HG02798 (cell line): ENCODE measurements at regions not wholly inside any gene's neighbourhood (a gene's known extent, or its start where the extent isn't known, plus 50 kb on each side); places are given as distances from the start of the nearest gene placed in this dataset.
"Not testable (repeated sequence)": the region's sequence is repeated elsewhere in the genome, so short reads cannot be mapped to it uniquely, and the experiment has no call there.

ENCODE experiments used
- ATAC-seq: cut with Tn5 transposase; IDR thresholded peaks from one replicate; pipeline ENCODE4 v1.9.1; 2021; ENCODE audit warnings: mild to moderate bottlenecking; ENCODE audit not compliant: unreplicated experiment, poor library complexity

- no peak for ATAC-seq
Observed at GRCh38 chr3:162366166-162366766, 869.7 kb downstream of the OTOL1 start.

- no peak for ATAC-seq
Observed at GRCh38 chr3:162367429-162368260, 871.0 kb downstream of the OTOL1 start.

DNA sequence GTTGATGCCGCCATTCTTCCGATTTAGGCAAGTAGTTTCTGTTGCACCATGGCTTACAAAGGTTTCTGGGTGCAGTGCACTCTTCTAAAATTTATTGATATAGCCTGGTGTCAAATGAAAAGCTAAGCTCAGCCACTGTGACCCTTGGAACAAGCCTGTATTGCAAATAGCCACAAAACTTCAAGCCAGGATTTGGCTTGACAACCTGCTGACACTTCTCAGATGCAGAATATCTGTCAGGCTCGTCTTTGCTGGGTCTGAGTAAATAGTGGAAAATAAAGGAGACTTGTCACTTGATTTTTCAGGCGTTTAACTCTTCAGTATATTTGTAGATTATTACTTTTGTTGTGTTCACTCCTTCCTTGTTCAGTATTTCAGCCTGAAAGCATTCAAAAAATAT is 871.8 kb downstream of the OTOL1 start:
- no peak for ATAC-seq

DNA sequence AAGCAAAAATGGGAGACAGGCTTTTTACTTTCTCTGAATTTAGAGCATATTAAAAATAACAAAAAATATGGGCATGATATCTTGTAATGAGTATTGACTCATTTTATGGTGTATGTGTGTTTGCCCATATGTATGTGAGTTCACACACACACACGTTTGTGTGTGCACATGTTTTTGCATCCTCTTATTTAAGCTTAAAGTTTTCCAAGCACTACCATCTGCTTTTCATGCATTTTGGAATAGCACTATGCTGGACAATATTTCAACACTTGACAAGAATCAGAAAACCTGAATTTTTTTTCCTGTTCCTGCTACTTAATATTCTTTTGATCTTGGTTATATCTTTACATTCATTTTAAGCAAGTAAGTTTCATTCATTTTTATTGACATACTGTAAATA is 872.7 kb downstream of the OTOL1 start:
- ATAC-seq, result no peak

DNA sequence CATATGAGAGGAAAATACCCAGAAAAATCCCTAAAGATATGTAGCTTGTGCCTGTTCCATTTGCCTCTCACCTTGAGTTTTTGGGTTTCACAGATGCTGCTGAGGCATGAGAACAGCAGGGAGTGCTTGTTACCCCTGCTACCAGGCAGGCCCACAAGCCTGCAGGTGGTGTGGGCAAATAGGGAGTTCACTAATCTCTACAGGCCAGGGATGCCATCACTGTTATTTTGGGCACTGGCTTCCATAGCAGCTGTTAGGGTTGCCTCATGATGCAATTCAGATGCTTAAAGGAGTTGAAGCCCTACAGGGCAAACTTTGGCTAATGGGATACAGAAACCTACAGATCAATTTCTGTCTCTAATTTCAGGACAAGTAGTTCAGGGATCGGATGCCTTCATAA is 873.5 kb downstream of the OTOL1 start:
- ATAC-seq, result no peak

DNA sequence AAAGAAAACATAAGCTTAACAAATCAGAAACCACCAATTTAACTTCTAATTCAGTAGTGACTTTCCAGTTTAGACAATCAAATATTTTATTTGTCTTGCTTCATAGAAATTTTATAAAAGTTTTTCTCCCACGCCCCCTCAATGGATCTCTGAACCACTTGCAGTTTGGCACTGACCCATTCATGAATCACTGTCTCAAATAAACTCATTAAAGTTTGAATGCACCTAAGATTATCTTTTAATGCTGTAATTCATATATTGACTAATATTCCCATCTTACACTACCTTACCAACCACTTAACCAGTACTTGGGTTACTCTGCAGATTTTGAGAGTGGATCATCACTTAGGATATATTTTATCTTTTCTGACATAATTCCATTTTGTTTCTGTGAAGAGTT is 880.2 kb downstream of the OTOL1 start:
- no peak for ATAC-seq

GRCh38 chr3:162377608-162378007 is 881.0 kb downstream of the OTOL1 start:
- ATAC-seq, result no peak

DNA sequence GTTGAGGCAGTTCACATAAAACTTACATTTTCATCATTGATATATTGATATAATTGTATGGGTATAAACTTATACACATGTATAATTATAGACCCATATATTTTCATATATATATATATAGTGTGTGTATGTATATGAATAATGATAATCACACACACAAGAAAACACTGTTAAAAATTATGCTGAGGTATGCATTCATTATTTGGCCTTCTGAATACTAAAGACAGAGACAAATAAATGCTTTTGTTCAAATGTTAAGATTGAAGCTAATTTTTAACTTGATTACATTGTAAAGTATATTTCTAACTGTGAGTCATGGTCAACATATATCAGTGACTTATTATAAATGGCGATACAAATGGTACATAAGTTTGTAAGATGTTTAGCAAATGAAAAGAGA is 888.8 kb downstream of the OTOL1 start:
- no peak for ATAC-seq

DNA sequence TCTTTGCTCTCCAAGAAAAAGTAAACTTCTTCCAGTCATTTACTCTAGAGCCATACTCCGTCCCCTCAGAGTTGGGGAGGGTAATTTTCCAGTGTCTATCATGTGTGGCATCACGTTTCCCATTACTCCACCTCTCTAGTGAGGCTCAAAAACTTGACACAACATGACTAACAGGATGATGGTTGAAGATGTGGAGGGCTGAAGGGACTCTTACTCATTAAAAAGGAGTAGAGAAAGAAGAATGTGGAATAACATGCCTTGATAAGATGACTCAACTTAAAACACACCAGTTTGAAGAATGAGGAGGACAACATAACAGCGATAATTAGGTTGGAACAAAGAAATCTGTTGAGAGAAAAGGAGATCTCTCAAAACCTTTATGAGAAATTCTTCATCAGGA is 894.3 kb downstream of the OTOL1 start:
- ATAC-seq, result no peak

GRCh38 chr3:162391301-162391700 is 894.7 kb downstream of the OTOL1 start:
- no peak for ATAC-seq

DNA sequence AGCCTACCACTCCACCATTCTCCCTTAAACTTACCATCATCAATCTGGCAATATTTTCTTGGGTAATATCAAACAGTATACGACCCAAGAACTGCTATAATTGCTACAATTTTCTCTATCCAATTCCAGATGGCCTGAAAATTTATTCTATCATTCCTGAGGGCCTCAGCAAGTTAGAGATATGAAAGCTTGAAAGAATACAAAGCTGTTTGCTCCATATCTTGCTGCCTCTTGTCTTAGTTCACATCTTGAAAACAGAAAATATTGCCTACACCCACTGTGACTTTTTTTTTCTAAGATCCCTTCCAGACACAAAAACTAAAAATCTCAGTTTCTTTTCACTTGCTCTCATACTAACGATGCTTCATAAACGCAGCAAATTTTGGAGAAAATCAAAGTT is 898.9 kb downstream of the OTOL1 start:
- no peak for ATAC-seq

GRCh38 chr3:162398554-162398953 is 901.9 kb downstream of the OTOL1 start:
- ATAC-seq, result no peak

DNA sequence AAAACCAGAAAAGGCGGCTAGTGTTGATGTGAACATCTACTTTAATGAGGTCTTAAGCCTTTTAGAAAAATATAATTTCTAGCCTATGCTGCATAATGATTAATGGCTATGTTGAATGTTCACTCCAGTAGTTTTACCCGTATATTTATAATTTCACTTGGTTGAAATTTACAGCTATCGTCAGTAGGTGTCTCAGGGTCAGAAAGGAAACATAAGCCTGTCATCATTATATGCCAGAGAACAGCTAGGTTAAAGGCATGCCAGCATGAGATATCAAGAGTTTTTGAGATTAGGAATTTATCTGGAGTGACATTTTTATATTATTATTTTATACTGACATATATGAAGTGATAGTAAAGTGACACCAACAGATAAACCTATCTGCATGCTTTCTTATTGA is 904.1 kb downstream of the OTOL1 start:
- ATAC-seq, result no peak

DNA sequence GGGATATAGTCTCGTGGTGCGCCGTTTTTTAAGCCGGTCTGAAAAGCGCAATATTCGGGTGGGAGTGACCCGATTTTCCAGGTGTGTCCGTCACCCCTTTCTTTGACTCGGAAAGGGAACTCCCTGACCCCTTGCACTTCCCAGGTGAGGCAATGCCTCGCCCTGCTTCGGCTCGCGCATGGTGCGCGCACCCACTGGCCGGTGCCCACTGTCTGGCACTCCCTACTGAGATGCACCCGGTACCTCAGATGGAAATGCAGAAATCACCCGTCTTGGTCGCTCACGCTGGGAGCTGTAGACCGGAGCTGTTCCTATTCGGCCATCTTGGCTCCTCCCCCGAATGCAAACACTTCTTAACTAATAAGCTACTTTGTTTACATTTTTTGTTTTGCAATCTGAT is 914.9 kb downstream of the OTOL1 start:
- not testable (repeated sequence) for ATAC-seq

DNA sequence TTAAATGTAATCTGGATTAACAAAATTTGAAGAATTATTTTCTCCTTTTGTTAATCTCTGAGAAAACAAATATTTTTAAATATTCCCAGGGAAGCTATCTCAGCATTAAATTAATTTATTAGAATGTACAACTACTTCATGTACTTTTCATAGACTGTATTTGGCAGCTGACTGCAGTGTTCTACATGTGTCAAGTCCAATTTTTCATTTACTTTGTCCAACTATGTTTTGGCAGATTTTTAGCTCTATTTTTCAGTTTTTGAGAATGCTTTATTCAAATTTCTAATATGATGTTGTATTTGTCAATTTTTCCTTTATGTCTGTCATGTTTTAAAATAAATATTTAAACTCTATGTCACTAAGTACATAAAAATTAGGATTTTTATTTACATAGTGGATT is 925.1 kb downstream of the OTOL1 start:
- ATAC-seq, result no peak

GRCh38 chr3:162428192-162428591 is 931.6 kb downstream of the OTOL1 start:
- no peak for ATAC-seq

- ATAC-seq, result no peak
Observed at GRCh38 chr3:162435750-162436149, 939.1 kb downstream of the OTOL1 start.

DNA sequence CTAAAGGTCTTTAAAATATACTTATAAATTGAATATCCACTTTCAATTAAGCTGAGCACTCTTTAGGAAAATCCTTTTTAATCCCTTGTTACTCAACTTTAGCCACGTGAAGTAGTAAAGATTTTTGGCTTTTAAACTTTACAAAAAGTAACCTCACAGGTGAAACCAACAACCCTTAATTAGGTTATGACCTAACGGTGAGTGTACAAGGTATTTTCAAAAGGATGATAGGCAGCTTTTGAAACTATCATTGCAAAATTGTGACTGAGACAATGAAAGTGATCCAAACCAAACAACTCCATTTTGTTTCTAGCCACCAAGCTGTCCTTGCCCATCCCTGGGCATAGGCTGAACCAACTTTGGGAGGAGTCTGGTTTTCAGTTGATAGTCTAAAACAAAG is 940.2 kb downstream of the OTOL1 start:
- no peak for ATAC-seq

GRCh38 chr3:162437480-162437879 is 940.9 kb downstream of the OTOL1 start:
- no peak for ATAC-seq

- ATAC-seq, result no peak
Observed at GRCh38 chr3:162441716-162442115, 945.1 kb downstream of the OTOL1 start.

GRCh38 chr3:162443376-162443775 is 946.8 kb downstream of the OTOL1 start:
- ATAC-seq, result no peak

DNA sequence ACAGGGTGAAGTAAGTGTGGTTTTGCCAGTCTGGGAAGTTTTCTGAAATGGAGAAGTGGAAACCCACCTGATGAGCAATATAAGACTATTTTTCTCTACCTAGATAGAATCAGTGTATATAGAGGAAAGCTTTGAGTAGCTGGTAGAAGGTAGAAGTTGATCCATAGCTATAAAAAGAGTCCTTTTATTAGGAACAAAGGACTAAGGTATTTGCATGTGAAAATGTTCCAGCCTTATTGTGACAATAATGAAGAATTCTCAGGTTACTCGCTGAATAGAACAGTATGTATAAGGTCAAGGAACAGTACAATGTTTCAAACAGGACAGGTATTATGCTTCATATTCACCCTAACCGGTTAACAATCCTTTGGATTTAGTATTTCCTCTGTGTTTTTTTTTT is 972.2 kb downstream of the OTOL1 start:
- no peak for ATAC-seq
